ENCODE measurements at regions not wholly inside any gene's neighbourhood (a gene's known extent, or its start where the extent isn't known, plus 50 kb on each side); places are given as distances from the start of the nearest gene placed in this dataset.

GRCh38 chr11:26202754-26203153 is 129.2 kb upstream of the ANO3 start:
- ChIA-PET CTCF (no interaction called here), POLR2A (no interaction called here)

GRCh38 chr11:26204101-26204500 is 127.8 kb upstream of the ANO3 start:
- CTCF ChIA-PET, result no interaction called here

GRCh38 chr11:26204839-26205238 is 127.1 kb upstream of the ANO3 start:
- ChIA-PET CTCF (no interaction called here), POLR2A (no interaction called here)

More at GRCh38 chr11:26204101-26204500, 127.8 kb upstream of the ANO3 start:
- POLR2A ChIA-PET, result no interaction called here

GRCh38 chr11:26219183-26220117 is 112.5 kb upstream of the ANO3 start:
- CTCF ChIA-PET, result no interaction called here

GRCh38 chr11:26225646-26226045 is 106.3 kb upstream of the ANO3 start:
- CTCF ChIA-PET, result no interaction called here
- POLR2A ChIA-PET, result no interaction called here

More at GRCh38 chr11:26219183-26220117, 112.5 kb upstream of the ANO3 start:
- POLR2A ChIA-PET, result no interaction called here

- ChIA-PET POLR2A (no interaction called here), CTCF (no interaction called here)
Observed at GRCh38 chr11:26227301-26227746, 104.6 kb upstream of the ANO3 start.

GRCh38 chr11:26227883-26228502 is 103.9 kb upstream of the ANO3 start:
- CTCF ChIA-PET, result no interaction called here
- POLR2A ChIA-PET, result no interaction called here

GRCh38 chr11:26228778-26229177 is 103.2 kb upstream of the ANO3 start:
- POLR2A ChIA-PET, result no interaction called here
- CTCF ChIA-PET, result no interaction called here

GRCh38 chr11:26229257-26229656 is 102.7 kb upstream of the ANO3 start:
- POLR2A ChIA-PET, result no interaction called here

GRCh38 chr11:26229981-26230380 is 101.9 kb upstream of the ANO3 start:
- ChIA-PET CTCF (no interaction called here), POLR2A (no interaction called here)

More at GRCh38 chr11:26229257-26229656, 102.7 kb upstream of the ANO3 start:
- CTCF ChIA-PET, result no interaction called here

- CTCF ChIA-PET, result interaction anchor here (0.7 kb wide), 1 partner anchor 180 kb away, joined by 4 read pairs; no protein-coding TSS in a partner anchor
- POLR2A ChIA-PET, result no interaction called here
Observed at GRCh38 chr11:26231252-26231661, 100.7 kb upstream of the ANO3 start.

- ChIA-PET POLR2A (no interaction called here), CTCF (no interaction called here)
Observed at GRCh38 chr11:26234451-26234850, 97.5 kb upstream of the ANO3 start.

- POLR2A ChIA-PET, result no interaction called here
- CTCF ChIA-PET, result no interaction called here
Observed at GRCh38 chr11:26243426-26243825, 88.5 kb upstream of the ANO3 start.

GRCh38 chr11:26244207-26244606 is 87.7 kb upstream of the ANO3 start:
- CTCF ChIA-PET, result no interaction called here
- POLR2A ChIA-PET, result no interaction called here

GRCh38 chr11:26245046-26245445 is 86.9 kb upstream of the ANO3 start:
- ChIA-PET POLR2A (no interaction called here), CTCF (no interaction called here)

- POLR2A ChIA-PET, result no interaction called here
- CTCF ChIA-PET, result no interaction called here
Observed at GRCh38 chr11:26247340-26247739, 84.6 kb upstream of the ANO3 start.

- ChIA-PET POLR2A (no interaction called here), CTCF (no interaction called here)
Observed at GRCh38 chr11:26248661-26249060, 83.3 kb upstream of the ANO3 start.

- ChIA-PET CTCF (no interaction called here), POLR2A (no interaction called here)
Observed at GRCh38 chr11:26254378-26254777, 77.6 kb upstream of the ANO3 start.

- ChIA-PET CTCF (no interaction called here), POLR2A (no interaction called here)
Observed at GRCh38 chr11:26263769-26264168, 68.2 kb upstream of the ANO3 start.

- CTCF ChIA-PET, result no interaction called here
- POLR2A ChIA-PET, result no interaction called here
Observed at GRCh38 chr11:26264266-26264665, 67.7 kb upstream of the ANO3 start.

GRCh38 chr11:26268980-26269660 is 62.8 kb upstream of the ANO3 start:
- CTCF ChIA-PET, result no interaction called here
- POLR2A ChIA-PET, result no interaction called here

Data from activated CD8-positive, alpha-beta memory T cell treated with anti-CD3 and anti-CD28 coated beads for 36 hours (primary cell).